ENCODE measurements at regions not wholly inside any gene's neighbourhood (a gene's known extent, or its start where the extent isn't known, plus 50 kb on each side); places are given as distances from the start of the nearest gene placed in this dataset.

- Histone ChIP-seq H3K4me1 (ENCODE audit: insufficient read depth, low read length, poor library complexity, severe bottlenecking) (peaks cover 8% of the 10 kb centered on the region), H3K4me3 (ENCODE audit: low read depth, low read length, poor library complexity, severe bottlenecking) (no peak overlapping the region), H3K27ac (ENCODE audit: low read depth, low read length, poor library complexity, severe bottlenecking) (no peak overlapping the region), H3K36me3 (ENCODE audit: insufficient read depth, low read length, poor library complexity, severe bottlenecking) (no peaks in the 10 kb centered on the region), H3K27me3 (replicated peaks; ENCODE audit: insufficient read depth, low read depth, low read length, poor library complexity) (no peaks in the 10 kb centered on the region), H3K9me3 (ENCODE audit: low read depth, low read length, poor library complexity, severe bottlenecking) (no peaks in the 10 kb centered on the region)
- ChIA-PET CTCF (no interaction called here), POLR2A (ENCODE audit: low non-redundant PET) (no interaction called here)
- intact Hi-C loops (cut with micrococcal nuclease; ENCODE audit: unreplicated experiment): no loop called here
- no peak for DNase-seq (ENCODE audit: low spot score)
- TF ChIP-seq, protein P1, sequence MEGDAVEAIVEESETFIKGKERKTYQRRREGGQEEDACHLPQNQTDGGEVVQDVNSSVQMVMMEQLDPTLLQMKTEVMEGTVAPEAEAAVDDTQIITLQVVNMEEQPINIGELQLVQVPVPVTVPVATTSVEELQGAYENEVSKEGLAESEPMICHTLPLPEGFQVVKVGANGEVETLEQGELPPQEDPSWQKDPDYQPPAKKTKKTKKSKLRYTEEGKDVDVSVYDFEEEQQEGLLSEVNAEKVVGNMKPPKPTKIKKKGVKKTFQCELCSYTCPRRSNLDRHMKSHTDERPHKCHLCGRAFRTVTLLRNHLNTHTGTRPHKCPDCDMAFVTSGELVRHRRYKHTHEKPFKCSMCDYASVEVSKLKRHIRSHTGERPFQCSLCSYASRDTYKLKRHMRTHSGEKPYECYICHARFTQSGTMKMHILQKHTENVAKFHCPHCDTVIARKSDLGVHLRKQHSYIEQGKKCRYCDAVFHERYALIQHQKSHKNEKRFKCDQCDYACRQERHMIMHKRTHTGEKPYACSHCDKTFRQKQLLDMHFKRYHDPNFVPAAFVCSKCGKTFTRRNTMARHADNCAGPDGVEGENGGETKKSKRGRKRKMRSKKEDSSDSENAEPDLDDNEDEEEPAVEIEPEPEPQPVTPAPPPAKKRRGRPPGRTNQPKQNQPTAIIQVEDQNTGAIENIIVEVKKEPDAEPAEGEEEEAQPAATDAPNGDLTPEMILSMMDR (conservative IDR thresholded peaks at IDR 0.05; ENCODE audit: low read depth, low read length): no peak
- TF ChIP-seq EZH2 (IDR thresholded peaks at IDR 0.05; ENCODE audit: borderline replicate concordance, low read depth, low read length, poor library complexity, severe bottlenecking): no peak
- BruUV-seq (replicated peaks): no TSS peak
Observed at GRCh38 chr2:234594715-234595114, 97.8 kb upstream of the ARL4C start.

GRCh38 chr2:234593636-234594035, 96.8 kb upstream of the ARL4C start:
- no peak for TF ChIP-seq EZH2 (IDR thresholded peaks at IDR 0.05; ENCODE audit: borderline replicate concordance, low read depth, low read length, poor library complexity, severe bottlenecking)
- TF ChIP-seq, protein P1 (conservative IDR thresholded peaks at IDR 0.05; ENCODE audit: low read depth, low read length): no peak
- Histone ChIP-seq H3K27ac (ENCODE audit: low read depth, low read length, poor library complexity, severe bottlenecking) (no peak overlapping the region), H3K4me3 (ENCODE audit: low read depth, low read length, poor library complexity, severe bottlenecking) (no peak overlapping the region), H3K36me3 (ENCODE audit: insufficient read depth, low read length, poor library complexity, severe bottlenecking) (no peaks in the 10 kb centered on the region), H3K4me1 (ENCODE audit: insufficient read depth, low read length, poor library complexity, severe bottlenecking) (peaks cover 8% of the 10 kb centered on the region), H3K27me3 (replicated peaks; ENCODE audit: insufficient read depth, low read depth, low read length, poor library complexity) (no peaks in the 10 kb centered on the region), H3K9me3 (ENCODE audit: low read depth, low read length, poor library complexity, severe bottlenecking) (no peaks in the 10 kb centered on the region)
- no peak for DNase-seq (ENCODE audit: low spot score)
- ChIA-PET CTCF (no interaction called here), POLR2A (ENCODE audit: low non-redundant PET) (no interaction called here)
- no TSS peak for BruUV-seq (replicated peaks)
- intact Hi-C loops (cut with micrococcal nuclease; ENCODE audit: unreplicated experiment): no loop called here

GRCh38 chr2:234592541-234592940, 95.7 kb upstream of the ARL4C start:
- H3K27me3 ChIP-seq (replicated peaks; ENCODE audit: insufficient read depth, low read depth, low read length, poor library complexity): no peaks in the 10 kb centered on the region
- POLR2A ChIA-PET (ENCODE audit: low non-redundant PET): no interaction called here
- no peak for DNase-seq (ENCODE audit: low spot score)
- intact Hi-C loops (cut with micrococcal nuclease; ENCODE audit: unreplicated experiment): no loop called here
- no peaks in the 10 kb centered on the region for H3K9me3 ChIP-seq (ENCODE audit: low read depth, low read length, poor library complexity, severe bottlenecking)
- H3K4me3 ChIP-seq (ENCODE audit: low read depth, low read length, poor library complexity, severe bottlenecking): no peak overlapping the region
- BruUV-seq (replicated peaks): no TSS peak
- H3K27ac ChIP-seq (ENCODE audit: low read depth, low read length, poor library complexity, severe bottlenecking): no peak overlapping the region
- CTCF ChIA-PET: no interaction called here
- H3K36me3 ChIP-seq (ENCODE audit: insufficient read depth, low read length, poor library complexity, severe bottlenecking): no peaks in the 10 kb centered on the region
- TF ChIP-seq EZH2 (IDR thresholded peaks at IDR 0.05; ENCODE audit: borderline replicate concordance, low read depth, low read length, poor library complexity, severe bottlenecking): no peak
- TF ChIP-seq, protein P1 (conservative IDR thresholded peaks at IDR 0.05; ENCODE audit: low read depth, low read length): no peak
- peaks cover 8% of the 10 kb centered on the region for H3K4me1 ChIP-seq (ENCODE audit: insufficient read depth, low read length, poor library complexity, severe bottlenecking)

Data from A673 (cell line).